ENCODE measurements at regions not wholly inside any gene's neighbourhood (a gene's known extent, or its start where the extent isn't known, plus 50 kb on each side); places are given as distances from the start of the nearest gene placed in this dataset.

DNA sequence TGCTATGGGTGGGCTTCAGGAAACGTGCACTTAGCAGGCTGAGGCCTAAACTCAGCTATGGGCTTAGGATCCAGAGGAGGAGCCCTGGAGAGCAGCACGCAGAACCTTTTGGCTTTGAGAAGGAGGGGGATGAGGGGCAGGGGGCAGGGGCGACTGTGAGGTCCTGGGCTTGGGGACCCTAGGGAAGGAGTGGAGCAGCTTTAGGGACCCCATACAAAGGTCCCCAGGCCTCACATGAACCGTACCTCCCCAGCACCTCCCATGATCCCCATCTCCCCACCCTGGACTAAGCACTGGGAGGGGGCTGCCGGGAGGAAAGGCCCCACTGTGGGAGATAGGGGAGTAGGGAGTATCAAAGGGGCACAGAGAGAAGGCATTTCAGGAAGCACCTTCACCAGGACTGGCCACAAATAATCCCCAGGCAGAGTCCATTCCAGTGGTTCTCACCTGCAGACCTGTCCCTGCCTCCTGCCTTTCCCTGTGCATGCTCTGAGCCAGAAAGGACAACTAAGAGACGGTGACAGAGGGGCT lies 62.0 kb upstream of the KLF13 start:
- DNase-seq = no peak

- DNase-seq = peak in 2 of 3 donors; percentile 31 to 40
These were observed 61.4 kb upstream of the KLF13 start for GRCh38 chr15:31265090-31265870.

DNA sequence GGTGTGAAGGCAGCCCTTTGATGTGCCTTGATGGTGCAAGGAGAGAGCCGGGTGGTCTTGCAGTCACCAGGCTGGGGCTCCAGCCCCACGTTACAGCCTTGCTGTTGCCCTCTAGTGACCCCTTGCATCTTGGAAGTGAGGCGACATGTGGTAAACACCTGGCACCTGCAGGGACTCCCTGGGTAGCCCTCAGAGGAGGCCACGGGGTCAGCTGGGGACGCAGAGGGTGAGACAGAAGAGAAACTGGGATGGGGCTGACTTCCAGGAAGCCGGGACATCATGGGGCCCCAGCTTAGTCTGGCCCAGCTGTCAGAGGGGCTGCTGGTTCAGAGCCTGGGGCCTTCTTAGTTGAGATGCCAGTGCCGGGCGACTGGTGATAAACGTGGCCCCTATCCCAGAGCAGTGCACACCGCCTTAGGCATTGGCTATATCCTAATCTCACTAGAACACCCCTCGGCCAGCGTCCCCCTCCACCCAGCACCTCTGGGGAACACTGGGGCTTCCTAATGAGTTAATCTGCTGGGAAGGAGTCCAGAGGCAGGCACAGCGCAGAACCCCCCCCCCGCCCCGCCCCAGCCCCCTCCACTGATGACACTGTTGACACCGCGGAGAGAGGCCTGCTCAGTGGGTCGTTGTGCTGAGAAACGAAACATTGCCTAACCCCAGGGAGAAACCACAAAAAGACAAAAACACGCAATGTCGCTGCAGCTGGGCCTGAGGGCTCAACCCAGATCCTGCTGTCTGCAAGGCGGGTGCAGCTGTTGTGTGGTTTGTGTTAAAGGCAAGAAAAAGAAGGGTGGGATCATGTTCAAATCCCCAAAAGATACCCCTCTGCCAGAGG lies 60.5 kb upstream of the KLF13 start:
- peak; percentile 89 to 93 (median 90) for DNase-seq

DNA sequence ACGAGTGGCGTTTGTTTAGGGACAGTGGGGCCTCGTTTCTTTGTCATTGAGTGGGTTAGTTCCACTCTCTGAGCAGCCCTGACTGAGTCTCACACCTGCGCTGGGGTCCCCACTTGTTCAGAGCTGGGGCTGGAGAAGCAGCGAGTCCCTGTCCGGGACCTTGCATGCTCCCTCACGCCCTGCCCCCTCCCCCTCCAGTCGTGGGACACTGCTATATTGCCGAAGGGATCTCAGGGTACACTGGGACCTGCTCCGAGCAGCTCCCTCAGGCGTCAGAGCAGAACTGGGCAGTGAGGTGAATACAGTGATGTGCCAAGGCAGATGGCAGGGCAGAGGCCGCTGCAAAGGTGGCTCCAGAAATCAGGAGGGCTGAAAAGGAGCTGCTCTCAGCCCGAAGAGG lies 59.9 kb upstream of the KLF13 start:
- DNase-seq = no peak

DNA sequence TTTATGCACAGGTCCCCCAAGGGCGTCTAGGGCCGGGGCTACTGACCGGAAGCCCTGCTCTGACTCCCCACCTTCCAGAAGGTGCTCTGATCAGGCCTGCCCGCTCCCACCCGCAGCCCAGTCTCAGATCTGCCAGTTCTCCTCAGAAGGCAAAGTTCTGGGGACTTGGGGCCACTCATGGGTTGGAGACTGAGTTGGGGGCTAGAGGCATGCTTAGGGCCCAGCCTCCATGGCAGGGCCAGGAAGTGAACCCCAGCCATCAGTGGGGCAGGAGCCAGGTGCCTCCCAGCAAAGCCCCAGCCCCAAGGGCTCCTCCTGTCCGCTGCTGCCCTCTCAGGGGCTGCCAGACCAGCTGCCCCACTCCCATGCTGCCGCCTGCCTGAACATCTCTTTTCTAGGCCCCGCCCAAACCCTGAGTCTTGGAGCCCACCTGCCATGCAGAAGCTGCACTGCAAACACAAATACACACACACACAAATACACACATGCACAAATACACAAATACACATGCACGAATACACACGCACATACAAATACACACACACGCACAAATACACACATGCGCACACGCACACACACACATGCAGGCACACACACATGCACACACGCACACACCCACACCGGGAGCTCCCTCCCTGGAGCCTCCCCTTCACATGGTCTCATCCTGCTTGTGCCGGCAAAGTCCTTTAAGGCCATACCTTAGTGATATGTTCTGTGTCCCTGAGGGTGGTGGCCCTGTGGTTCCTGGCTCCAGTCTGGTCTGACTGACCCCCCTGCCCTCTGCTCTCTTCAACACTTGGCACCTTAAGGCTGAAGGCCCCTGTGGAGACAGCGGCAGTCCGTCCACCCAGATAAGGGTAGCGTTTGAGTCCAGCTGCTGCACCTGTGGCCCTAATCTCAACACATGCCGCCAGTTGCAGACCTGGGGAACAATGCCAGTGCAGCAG lies 59.2 kb upstream of the KLF13 start:
- DNase-seq = no peak

DNA sequence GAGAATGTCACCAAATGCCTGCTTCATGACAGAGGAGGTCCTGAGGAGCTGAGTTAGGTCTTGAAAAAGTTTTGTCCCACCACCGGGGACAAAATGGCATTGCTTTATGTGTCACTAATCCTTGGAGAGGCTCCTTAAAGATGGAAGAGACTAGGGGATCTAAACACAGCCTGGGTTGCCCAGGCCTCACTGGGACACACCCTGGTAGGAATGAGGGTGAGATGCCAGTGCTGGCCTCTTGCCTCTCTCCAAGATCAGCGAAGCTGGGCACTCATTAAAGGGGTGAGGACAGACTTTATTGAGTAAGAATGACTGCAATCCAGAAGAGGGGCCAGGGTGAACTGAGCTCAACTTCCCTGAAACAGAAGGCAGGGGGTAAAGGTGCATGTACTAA lies 58.5 kb upstream of the KLF13 start:
- peak in 1 of 3 donors; percentile 44 for DNase-seq

GRCh38 chr15:31268911-31269784 lies 57.5 kb upstream of the KLF13 start:
- DNase-seq = no peak

- no peak for DNase-seq
These were observed 56.6 kb upstream of the KLF13 start for GRCh38 chr15:31269816-31270575.

GRCh38 chr15:31270767-31271166 lies 55.9 kb upstream of the KLF13 start:
- DNase-seq = peak; percentile 46 to 61 (median 59)

GRCh38 chr15:31271224-31271635 lies 55.4 kb upstream of the KLF13 start:
- DNase-seq = no peak

DNA sequence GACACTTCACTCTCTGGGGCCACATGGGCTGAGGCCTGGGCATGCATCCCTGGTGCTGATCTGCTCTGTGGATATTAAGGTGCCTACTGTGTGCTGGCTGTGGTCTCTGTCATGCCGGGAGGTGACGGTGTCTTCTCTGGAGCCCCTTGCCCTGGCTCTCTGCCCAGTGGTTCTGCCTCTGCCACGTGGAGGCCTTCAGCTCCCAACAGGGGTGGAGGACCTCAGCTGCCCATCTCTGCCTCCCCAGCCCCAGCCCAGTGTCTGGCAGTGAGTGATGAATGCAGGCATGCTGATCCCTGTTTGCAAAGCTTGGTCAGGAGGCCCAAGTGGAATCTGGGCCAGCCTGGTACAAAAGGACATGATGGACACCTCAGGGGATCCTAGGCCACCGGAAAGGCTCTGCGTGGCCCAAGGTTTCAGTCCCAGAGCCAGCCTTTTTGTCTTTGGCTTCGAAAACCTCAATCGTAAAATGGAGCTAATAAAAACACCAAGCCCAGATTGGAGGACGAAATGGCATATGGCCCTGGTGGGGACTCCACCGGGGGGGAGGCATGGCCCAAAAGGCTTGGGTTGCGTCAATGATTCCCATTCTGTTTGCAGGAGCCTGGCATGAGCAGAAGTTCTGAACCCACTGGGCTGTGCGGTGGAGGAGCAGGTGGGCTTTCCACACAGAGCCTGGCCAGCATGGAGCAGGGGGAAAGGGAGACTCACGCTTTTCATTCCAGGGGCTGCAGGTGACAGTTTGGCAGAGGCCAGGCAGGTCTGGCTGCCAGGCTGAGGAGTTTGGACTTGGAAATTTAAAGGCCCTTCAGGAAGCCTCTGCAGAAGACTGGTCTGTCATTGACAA lies 54.7 kb upstream of the KLF13 start:
- DNase-seq = no peak

- DNase-seq = peak; percentile 53 to 62 (median 55)
These were observed 53.9 kb upstream of the KLF13 start for GRCh38 chr15:31272558-31273257.

- DNase-seq = no peak
These were observed 53.2 kb upstream of the KLF13 start for GRCh38 chr15:31273258-31273941.

DNA sequence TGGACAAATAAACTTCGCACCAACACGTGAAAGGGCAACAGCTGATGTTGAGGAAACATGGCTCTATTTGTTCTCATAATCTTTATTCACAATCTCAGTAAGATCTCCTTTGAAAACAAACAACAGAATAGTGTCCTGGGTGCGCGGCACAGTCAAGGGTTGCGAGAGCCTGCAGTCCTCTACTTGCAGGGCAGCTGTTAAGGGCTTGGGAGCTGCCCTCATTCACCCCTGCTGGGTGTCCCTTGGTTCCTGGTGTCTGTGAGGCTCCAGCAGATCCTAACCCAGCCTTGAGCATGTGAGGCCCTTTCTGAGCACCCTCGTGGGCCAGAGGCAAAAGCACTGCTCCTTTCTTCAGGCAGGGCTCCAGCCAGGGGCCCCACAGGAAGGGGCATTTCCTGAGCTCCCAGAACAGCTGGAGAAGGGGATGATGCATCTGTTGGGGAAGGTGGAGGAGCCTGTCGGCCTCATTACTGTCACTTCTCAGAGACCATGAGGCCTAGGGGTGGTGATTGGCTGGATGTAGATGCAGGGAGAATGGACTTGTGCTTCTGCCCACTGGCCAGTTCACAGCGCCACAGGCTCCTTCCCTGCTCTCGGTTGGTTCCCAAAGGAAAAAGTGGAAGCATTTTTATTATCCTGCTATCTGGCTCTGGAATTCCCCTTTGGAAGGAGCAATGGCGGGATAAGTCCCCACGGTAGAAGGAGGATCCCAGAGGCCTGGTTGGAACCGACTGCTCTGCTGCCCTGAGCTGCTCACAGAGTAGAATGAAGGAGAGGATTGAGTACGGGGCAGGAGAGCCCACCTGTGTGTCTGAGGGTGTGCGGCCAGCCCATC lies 51.9 kb upstream of the KLF13 start:
- no peak for DNase-seq

- no peak for DNase-seq
These were observed 51.0 kb upstream of the KLF13 start for GRCh38 chr15:31275331-31276262.

- no peak for DNase-seq
These were observed 49.9 kb upstream of the KLF13 start for GRCh38 chr15:31276596-31277298.

Data from suppressor macrophage treated with lipopolysaccharide for 1 hour (primary cell).